ENCODE measurements at regions not wholly inside any gene's neighbourhood (a gene's known extent, or its start where the extent isn't known, plus 50 kb on each side); places are given as distances from the start of the nearest gene placed in this dataset.

DNA sequence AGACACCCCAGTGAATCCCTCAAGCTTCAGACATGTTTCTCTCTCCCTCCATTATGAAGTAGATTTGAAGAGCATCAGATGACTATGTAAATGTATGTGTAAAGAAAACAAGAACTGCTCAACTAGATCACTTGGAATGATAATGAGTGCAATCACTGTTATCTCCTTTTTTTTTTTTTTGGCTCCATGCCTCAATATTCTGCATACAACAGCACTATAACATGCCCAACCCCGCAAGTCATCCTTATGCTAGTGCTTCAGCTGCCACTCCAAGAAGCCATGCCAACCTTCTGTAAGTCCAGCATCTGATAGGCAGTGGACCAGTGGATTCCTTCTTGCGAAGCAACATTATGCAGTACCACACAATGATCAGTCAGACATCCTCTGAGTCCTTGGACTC lies 133.7 kb downstream of the TFPI2 start:
- Histone ChIP-seq H3K4me3 (ENCODE audit: low read depth, low read length) (no peak overlapping the region), H3K9me3 (ENCODE audit: control insufficient read depth, insufficient read depth, low read length) (no peaks in the 10 kb centered on the region), H3K27me3 (ENCODE audit: control insufficient read depth, insufficient read depth, low read length) (no peaks in the 10 kb centered on the region), H3K27ac (ENCODE audit: low read depth, low read length) (no peak overlapping the region)
- POLR2A ChIA-PET = no interaction called here
- TF ChIP-seq, protein P1, sequence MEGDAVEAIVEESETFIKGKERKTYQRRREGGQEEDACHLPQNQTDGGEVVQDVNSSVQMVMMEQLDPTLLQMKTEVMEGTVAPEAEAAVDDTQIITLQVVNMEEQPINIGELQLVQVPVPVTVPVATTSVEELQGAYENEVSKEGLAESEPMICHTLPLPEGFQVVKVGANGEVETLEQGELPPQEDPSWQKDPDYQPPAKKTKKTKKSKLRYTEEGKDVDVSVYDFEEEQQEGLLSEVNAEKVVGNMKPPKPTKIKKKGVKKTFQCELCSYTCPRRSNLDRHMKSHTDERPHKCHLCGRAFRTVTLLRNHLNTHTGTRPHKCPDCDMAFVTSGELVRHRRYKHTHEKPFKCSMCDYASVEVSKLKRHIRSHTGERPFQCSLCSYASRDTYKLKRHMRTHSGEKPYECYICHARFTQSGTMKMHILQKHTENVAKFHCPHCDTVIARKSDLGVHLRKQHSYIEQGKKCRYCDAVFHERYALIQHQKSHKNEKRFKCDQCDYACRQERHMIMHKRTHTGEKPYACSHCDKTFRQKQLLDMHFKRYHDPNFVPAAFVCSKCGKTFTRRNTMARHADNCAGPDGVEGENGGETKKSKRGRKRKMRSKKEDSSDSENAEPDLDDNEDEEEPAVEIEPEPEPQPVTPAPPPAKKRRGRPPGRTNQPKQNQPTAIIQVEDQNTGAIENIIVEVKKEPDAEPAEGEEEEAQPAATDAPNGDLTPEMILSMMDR (IDR thresholded peaks at IDR 0.05; ENCODE audit: low read depth, low read length) = no peak
- DNase-seq (ENCODE audit: low read depth, low spot score) = no peak
- CTCF ChIA-PET = no interaction called here

DNA sequence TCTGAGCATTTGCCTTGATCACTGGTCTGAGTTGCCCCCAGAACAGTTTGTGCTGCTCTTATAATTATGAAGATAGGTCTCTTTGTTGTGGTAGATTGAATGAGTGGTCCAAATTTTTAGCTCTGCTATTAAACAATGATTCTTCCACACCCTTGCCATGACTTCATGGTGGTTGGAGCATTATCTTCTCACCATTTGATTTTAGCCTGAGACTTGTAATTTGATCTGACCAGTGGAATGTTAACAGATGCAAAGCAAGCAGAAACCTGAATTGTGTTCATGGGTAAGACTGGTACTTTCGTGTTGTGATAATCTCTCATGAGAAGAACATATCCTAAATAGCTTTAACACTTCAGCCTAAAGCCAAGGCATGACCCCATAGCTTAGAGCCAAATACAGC lies 139.1 kb downstream of the TFPI2 start:
- no peaks in the 10 kb centered on the region for H3K27me3 ChIP-seq (ENCODE audit: control insufficient read depth, insufficient read depth, low read length)
- no peak overlapping the region for H3K27ac ChIP-seq (ENCODE audit: low read depth, low read length)
- TF ChIP-seq, protein P1 (IDR thresholded peaks at IDR 0.05; ENCODE audit: low read depth, low read length) = no peak
- H3K4me3 ChIP-seq (ENCODE audit: low read depth, low read length) = no peak overlapping the region
- CTCF ChIA-PET = interaction anchor here (0.6 kb wide), 1 partner anchor 234 kb away, joined by 3 read pairs; no protein-coding TSS in a partner anchor
- POLR2A ChIA-PET = no interaction called here
- no peak for DNase-seq (ENCODE audit: low read depth, low spot score)
- no peaks in the 10 kb centered on the region for H3K9me3 ChIP-seq (ENCODE audit: control insufficient read depth, insufficient read depth, low read length)

DNA sequence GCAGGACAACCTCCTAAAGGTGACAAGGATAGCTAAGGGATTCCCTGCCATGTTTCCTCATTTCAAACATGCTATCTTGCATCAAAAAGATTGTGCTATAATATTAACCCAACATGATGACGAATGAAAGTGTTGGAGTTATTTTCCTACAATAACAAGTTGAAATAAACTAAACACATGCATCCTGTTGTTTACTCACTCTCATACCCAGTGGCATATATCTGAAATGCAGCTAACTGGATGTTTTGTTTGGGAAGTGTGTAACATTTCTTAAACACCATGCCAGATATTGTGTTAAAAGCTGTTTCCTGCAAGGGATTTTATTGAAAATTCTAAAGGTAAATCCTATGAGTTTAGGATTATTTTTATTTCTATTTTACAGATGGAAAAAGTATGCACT lies 139.6 kb downstream of the TFPI2 start:
- DNase-seq (ENCODE audit: low read depth, low spot score) = no peak
- no peak overlapping the region for H3K4me3 ChIP-seq (ENCODE audit: low read depth, low read length)
- no peaks in the 10 kb centered on the region for H3K27me3 ChIP-seq (ENCODE audit: control insufficient read depth, insufficient read depth, low read length)
- H3K27ac ChIP-seq (ENCODE audit: low read depth, low read length) = no peak overlapping the region
- CTCF ChIA-PET = interaction anchor here (0.6 kb wide), 1 partner anchor 234 kb away, joined by 3 read pairs; no protein-coding TSS in a partner anchor
- no peaks in the 10 kb centered on the region for H3K9me3 ChIP-seq (ENCODE audit: control insufficient read depth, insufficient read depth, low read length)
- POLR2A ChIA-PET = no interaction called here
- TF ChIP-seq, protein P1 (IDR thresholded peaks at IDR 0.05; ENCODE audit: low read depth, low read length) = no peak

DNA sequence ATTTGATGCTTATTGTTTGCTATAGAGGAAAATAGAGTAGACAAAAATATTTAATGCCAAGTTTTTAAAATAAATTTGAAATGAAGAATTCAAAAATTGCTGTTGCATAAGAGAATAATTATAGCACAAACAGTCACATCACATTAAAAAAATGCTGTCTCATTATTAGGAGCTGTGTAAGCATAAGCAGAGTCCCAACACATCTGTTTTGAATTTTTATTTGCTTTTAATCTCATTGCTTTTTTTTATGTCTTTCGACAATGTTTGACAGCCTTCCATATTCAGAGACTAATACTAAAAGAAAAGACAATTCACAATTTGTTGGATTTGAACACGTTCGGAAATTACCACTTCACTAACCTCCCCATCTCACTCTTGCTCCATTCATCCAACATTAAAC lies 143.5 kb downstream of the TFPI2 start:
- H3K27ac ChIP-seq (ENCODE audit: low read depth, low read length) = no peak overlapping the region

DNA sequence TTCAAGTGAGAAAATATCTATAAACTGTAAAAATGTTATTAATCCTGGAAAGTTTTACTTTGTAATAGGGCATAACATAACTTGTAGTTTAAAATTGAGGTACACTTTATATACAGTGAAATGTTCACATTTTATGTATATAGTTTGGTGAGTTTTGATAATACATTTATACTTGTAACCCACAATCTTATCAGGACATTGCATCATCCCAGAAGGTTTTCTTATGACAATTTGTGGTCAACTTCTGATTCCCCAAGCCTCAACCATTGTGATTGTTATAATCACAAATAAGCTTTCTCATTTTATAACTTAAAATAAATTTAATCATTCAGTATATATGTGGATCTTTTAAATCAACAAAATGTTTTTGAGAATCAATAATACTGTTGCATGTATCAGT lies 151.1 kb downstream of the TFPI2 start:
- no peak for DNase-seq (ENCODE audit: low read depth, low spot score)
- TF ChIP-seq, protein P1 (IDR thresholded peaks at IDR 0.05; ENCODE audit: low read depth, low read length) = no peak
- CTCF ChIA-PET = no interaction called here
- H3K4me3 ChIP-seq (ENCODE audit: low read depth, low read length) = no peak overlapping the region
- POLR2A ChIA-PET = no interaction called here
- no peaks in the 10 kb centered on the region for H3K27me3 ChIP-seq (ENCODE audit: control insufficient read depth, insufficient read depth, low read length)
- H3K9me3 ChIP-seq (ENCODE audit: control insufficient read depth, insufficient read depth, low read length) = no peaks in the 10 kb centered on the region
- H3K27ac ChIP-seq (ENCODE audit: low read depth, low read length) = no peak overlapping the region

More for the DNA sequence above, 143.5 kb downstream of the TFPI2 start:
- Histone ChIP-seq H3K4me3 (ENCODE audit: low read depth, low read length) (no peak overlapping the region), H3K9me3 (ENCODE audit: control insufficient read depth, insufficient read depth, low read length) (no peaks in the 10 kb centered on the region), H3K27me3 (ENCODE audit: control insufficient read depth, insufficient read depth, low read length) (no peaks in the 10 kb centered on the region)
- ChIA-PET POLR2A (no interaction called here), CTCF (no interaction called here)
- DNase-seq (ENCODE audit: low read depth, low spot score) = no peak
- TF ChIP-seq, protein P1 (IDR thresholded peaks at IDR 0.05; ENCODE audit: low read depth, low read length) = no peak
